Ishikawa (cell line): ENCODE measurements at regions not wholly inside any gene's neighbourhood (a gene's known extent, or its start where the extent isn't known, plus 50 kb on each side); places are given as distances from the start of the nearest gene placed in this dataset.

Experiments used
- CEBPB ChIP-seq: IDR thresholded peaks from 2 replicates; pipeline ENCODE4 v1.6.1; 2012
- CREB1 ChIP-seq: IDR thresholded peaks from 2 replicates; pipeline ENCODE4 v1.6.1; 2012; ENCODE audit warnings: low read depth
- EGR1 ChIP-seq: IDR thresholded peaks from 2 replicates; pipeline ENCODE4 v1.6.1; 2012
- EP300 ChIP-seq: IDR thresholded peaks from 2 replicates; pipeline ENCODE4 v1.6.1; 2012; ENCODE audit warnings: borderline replicate concordance
- MAX ChIP-seq: IDR thresholded peaks from 2 replicates; pipeline ENCODE4 v1.6.1; 2012
- RAD21 ChIP-seq: IDR thresholded peaks from 2 replicates; pipeline ENCODE4 v1.6.1; 2012; ENCODE audit warnings: low read depth
- TAF1 ChIP-seq: IDR thresholded peaks from 2 replicates; pipeline ENCODE4 v1.6.1; 2012; ENCODE audit warnings: low read depth, mild to moderate bottlenecking
- TCF12 ChIP-seq: IDR thresholded peaks from 2 replicates; pipeline ENCODE4 v1.6.1; 2012; ENCODE audit warnings: low read depth
- TEAD4 ChIP-seq: IDR thresholded peaks from 2 replicates; pipeline ENCODE4 v1.6.1; 2012
- USF1 ChIP-seq: IDR thresholded peaks from 2 replicates; pipeline ENCODE4 v1.6.1; 2012
- YY1 ChIP-seq: IDR thresholded peaks from 2 replicates; pipeline ENCODE4 v1.6.1; 2012; ENCODE audit warnings: low read depth
- ZBTB7A ChIP-seq: IDR thresholded peaks from 2 replicates; pipeline ENCODE4 v1.6.1; 2012; ENCODE audit warnings: low read depth

GRCh38 chr1:34436836-34437235 is 260.1 kb downstream of the C1orf94 start:
- TF ChIP-seq CREB1, result no peak
- no peak for TF ChIP-seq EP300
- no peak for TF ChIP-seq RAD21
- no peak for TF ChIP-seq EGR1
- no peak for TF ChIP-seq ZBTB7A
- TF ChIP-seq CEBPB, result no peak
- no peak for TF ChIP-seq MAX
- TF ChIP-seq YY1, result no peak
- TF ChIP-seq USF1, result no peak
- no peak for TF ChIP-seq TAF1
- TF ChIP-seq TEAD4, result no peak
- TF ChIP-seq TCF12, result no peak
